ENCODE measurements at regions not wholly inside any gene's neighbourhood (a gene's known extent, or its start where the extent isn't known, plus 50 kb on each side); places are given as distances from the start of the nearest gene placed in this dataset.

DNA sequence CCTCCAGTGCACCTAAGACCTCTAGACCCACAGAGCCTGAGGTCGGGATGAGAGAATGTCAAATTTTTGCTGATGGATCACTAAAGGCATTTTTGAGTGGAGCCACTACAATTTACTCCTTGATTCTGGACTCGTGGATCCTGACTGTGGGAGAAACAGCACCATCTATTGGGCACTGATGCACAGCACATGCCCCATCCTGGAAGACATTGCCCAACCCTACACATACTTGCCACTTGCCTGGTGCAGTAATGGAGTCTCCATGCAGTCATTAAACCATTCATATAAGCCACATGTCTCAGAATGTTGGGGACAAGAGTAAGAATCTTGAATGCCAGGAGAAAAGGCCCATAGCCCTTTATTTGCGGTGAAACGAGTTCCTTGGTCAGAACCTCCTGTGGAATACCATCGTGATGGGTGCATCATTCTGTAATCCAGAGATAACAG is 103.9 kb downstream of the GGTLC2 start:
- H3K9me3 ChIP-seq (ENCODE audit: control insufficient read depth in 2 of 2, low read length in 2 of 2): no peaks in the 10 kb centered on the region
- peaks cover 12% of the 10 kb centered on the region for H3K4me1 ChIP-seq (ENCODE audit: control insufficient read depth, insufficient read depth, low read length, poor library complexity, severe bottlenecking)
- H3K36me3 Mint-ChIP-seq: no peaks in the 10 kb centered on the region
- no peak overlapping the region for H3K27ac ChIP-seq (ENCODE audit: insufficient read depth, low read length, poor library complexity, severe bottlenecking)
- peaks cover 0 to 40% (median 12%) of the 10 kb centered on the region in 4 donors for H3K4me1 Mint-ChIP-seq
- H3K27me3 ChIP-seq (ENCODE audit: control insufficient read depth, insufficient read depth, low read length): no peaks in the 10 kb centered on the region
- H3K9me3 Mint-ChIP-seq: no peaks in the 10 kb centered on the region
- H3K4me3 Mint-ChIP-seq: no peak overlapping the region
- peak overlapping the region; percentile 8 to 74 (median 27) for H3K27ac Mint-ChIP-seq
- DNase-seq (peak in 2 of 3 donors; percentile 24 to 51), ATAC-seq (ENCODE audit: low read depth in 2 of 2) (peak in 1 of 2 donors; percentile 41)
- no peak overlapping the region for H3K4me3 ChIP-seq (ENCODE audit: low read depth, low read length)
- H3K27me3 Mint-ChIP-seq: peaks cover 17% of the 10 kb centered on the region
- no peaks in the 10 kb centered on the region for H3K36me3 ChIP-seq (ENCODE audit: control insufficient read depth, insufficient read depth, low read length)

DNA sequence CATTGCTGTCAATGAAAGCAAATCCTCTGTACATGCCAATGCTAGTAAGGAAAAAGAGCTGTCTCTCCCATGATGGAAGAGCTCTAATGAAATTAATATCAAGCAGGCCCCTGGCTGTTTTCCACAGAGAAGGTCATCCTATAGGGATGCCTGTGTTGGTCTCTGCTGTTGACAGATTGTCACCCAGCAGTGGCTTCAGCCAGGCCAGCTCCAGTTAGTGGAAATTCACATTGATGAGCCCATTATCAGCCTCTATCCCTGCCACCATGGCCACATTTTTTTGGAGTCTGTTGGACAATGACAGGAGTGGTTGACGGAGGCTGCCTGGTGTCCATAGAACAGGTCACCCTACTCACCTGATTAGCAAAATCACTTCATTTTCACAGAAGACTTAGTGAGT is 104.3 kb downstream of the GGTLC2 start:
- Histone ChIP-seq H3K27me3 (ENCODE audit: control insufficient read depth, insufficient read depth, low read length) (no peaks in the 10 kb centered on the region), H3K4me3 (ENCODE audit: low read depth, low read length) (no peak overlapping the region), H3K27ac (ENCODE audit: insufficient read depth, low read length, poor library complexity, severe bottlenecking) (no peak overlapping the region), H3K9me3 (ENCODE audit: control insufficient read depth in 2 of 2, low read length in 2 of 2) (no peaks in the 10 kb centered on the region), H3K4me1 (ENCODE audit: control insufficient read depth, insufficient read depth, low read length, poor library complexity, severe bottlenecking) (peaks cover 17% of the 10 kb centered on the region), H3K36me3 (ENCODE audit: control insufficient read depth, insufficient read depth, low read length) (no peaks in the 10 kb centered on the region)
- DNase-seq (no peak), ATAC-seq (ENCODE audit: low read depth in 2 of 2) (no peak)
- H3K4me1 Mint-ChIP-seq: peaks cover 0 to 45% (median 15%) of the 10 kb centered on the region in 4 donors
- H3K36me3 Mint-ChIP-seq: no peaks in the 10 kb centered on the region
- H3K27me3 Mint-ChIP-seq: peaks cover 12% of the 10 kb centered on the region
- H3K9me3 Mint-ChIP-seq: no peaks in the 10 kb centered on the region
- peak overlapping the region in 1 of 3 donors; percentile 74 for H3K27ac Mint-ChIP-seq
- H3K4me3 Mint-ChIP-seq: no peak overlapping the region

DNA sequence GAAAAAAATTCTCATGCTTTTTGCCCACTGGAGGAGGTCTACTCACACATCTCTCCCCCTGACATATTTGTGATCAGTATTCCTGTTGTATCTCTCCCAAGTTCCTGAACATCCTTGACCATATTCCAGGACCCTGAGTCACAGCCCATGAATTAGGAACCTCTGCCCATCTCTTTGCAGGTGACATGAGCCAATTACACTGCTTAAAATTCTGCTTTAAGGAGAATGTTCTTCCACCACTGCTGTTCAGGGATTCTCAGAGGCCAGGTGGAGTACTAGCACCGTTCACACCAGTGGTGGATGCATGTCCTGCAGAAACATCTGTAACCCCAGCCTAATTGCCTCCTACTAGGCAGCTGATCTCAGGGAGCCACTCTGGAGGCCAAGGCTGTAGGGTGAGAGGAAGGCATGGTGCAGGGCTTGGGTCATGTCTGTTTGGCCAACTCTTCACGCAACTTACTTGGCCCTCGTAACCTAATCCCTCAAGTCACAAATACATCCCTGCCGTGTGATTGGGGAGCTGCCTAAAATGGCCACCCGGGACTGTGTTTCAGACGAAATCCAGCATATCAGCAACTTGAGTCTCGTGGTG is 104.8 kb downstream of the GGTLC2 start:
- Mint-ChIP-seq H3K4me1 (peaks cover 0 to 50% (median 18%) of the 10 kb centered on the region in 4 donors), H3K36me3 (no peaks in the 10 kb centered on the region), H3K27ac (peak overlapping the region in 1 of 3 donors; percentile 20)

DNA sequence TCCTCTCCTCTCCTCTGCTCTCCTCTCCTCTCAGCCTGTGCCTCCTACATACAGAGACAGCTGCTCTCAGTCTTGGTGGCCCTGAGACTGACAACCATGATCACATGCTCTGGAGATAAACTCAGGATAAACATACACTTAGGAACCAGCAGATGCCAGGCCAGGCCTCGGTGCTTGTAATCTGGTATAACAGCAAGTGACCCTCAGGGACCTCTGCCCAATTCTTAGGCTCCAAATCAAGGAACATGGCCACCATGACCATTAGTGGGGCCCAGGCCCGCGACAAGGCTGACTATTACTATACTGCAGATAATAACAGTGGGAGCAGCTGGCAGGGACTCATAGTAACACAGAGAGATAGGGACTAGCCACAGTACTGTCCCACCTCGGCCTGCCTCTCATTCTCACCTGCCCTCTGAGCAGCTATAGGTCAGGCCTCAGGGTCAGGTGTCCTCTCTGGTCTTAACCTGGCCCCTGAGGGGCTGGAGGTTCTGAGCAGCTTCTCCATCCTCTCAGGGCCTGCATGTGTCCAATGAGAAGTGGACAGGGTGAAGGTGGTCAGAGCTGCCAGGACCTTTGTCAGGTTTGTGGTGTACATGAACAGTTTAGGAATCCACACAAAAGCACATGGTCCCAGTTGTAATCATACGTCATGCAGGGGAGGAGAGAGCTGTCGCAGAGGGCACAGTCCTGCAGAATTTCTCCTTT is 106.1 kb downstream of the GGTLC2 start:
- no peaks in the 10 kb centered on the region for H3K27me3 ChIP-seq (ENCODE audit: control insufficient read depth, insufficient read depth, low read length)
- H3K9me3 Mint-ChIP-seq: no peaks in the 10 kb centered on the region
- DNase-seq: no peak
- H3K27ac Mint-ChIP-seq: peak overlapping the region in 1 of 3 donors; percentile 89
- no peaks in the 10 kb centered on the region for H3K36me3 Mint-ChIP-seq
- H3K9me3 ChIP-seq (ENCODE audit: control insufficient read depth in 2 of 2, low read length in 2 of 2): no peaks in the 10 kb centered on the region
- no peaks in the 10 kb centered on the region for H3K36me3 ChIP-seq (ENCODE audit: control insufficient read depth, insufficient read depth, low read length)
- peaks cover 0 to 53% (median 22%) of the 10 kb centered on the region in 4 donors for H3K4me1 Mint-ChIP-seq
- H3K4me1 ChIP-seq (ENCODE audit: control insufficient read depth, insufficient read depth, low read length, poor library complexity, severe bottlenecking): peaks cover 25% of the 10 kb centered on the region
- H3K4me3 Mint-ChIP-seq: no peak overlapping the region
- no peak for ATAC-seq (ENCODE audit: low read depth in 2 of 2)
- no peak overlapping the region for H3K4me3 ChIP-seq (ENCODE audit: low read depth, low read length)
- no peak overlapping the region for H3K27ac ChIP-seq (ENCODE audit: insufficient read depth, low read length, poor library complexity, severe bottlenecking)
- H3K27me3 Mint-ChIP-seq: peaks cover 5% of the 10 kb centered on the region

More for the DNA sequence above, 104.8 kb downstream of the GGTLC2 start:
- no peak overlapping the region for H3K4me3 Mint-ChIP-seq
- Histone ChIP-seq H3K9me3 (ENCODE audit: control insufficient read depth in 2 of 2, low read length in 2 of 2) (no peaks in the 10 kb centered on the region), H3K4me3 (ENCODE audit: low read depth, low read length) (no peak overlapping the region), H3K36me3 (ENCODE audit: control insufficient read depth, insufficient read depth, low read length) (no peaks in the 10 kb centered on the region), H3K4me1 (ENCODE audit: control insufficient read depth, insufficient read depth, low read length, poor library complexity, severe bottlenecking) (peaks cover 22% of the 10 kb centered on the region), H3K27me3 (ENCODE audit: control insufficient read depth, insufficient read depth, low read length) (no peaks in the 10 kb centered on the region), H3K27ac (ENCODE audit: insufficient read depth, low read length, poor library complexity, severe bottlenecking) (no peak overlapping the region)
- DNase-seq (no peak), ATAC-seq (ENCODE audit: low read depth in 2 of 2) (no peak)
- H3K27me3 Mint-ChIP-seq: peaks cover 7% of the 10 kb centered on the region
- H3K9me3 Mint-ChIP-seq: no peaks in the 10 kb centered on the region

DNA sequence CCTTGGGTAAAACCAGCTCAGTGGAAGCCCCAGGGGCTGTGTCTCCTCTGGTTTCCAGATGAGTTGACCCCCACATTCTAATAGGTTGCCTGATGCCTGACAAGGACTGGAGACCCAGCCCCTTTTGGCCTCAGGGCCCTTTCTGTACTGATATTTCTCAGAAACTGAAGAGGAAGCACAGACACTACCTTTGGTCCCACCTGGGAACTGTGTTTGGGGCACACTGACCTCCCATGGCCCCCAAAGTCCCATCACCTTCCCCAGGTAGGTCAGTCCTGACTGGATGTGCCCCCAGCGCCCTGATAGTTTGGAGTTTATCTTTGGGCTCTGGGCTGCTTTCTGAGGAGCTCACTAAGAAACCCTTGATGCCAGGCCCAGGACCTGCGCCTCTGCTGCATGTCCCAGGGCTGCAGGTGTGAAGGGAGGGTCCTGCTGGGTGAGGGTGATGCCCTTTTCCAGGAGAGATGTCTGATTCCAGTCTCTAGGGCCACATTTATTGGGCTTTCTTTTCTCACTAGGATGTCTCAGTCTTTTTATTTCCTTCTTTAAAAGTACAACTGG is 106.7 kb downstream of the GGTLC2 start:
- Mint-ChIP-seq H3K27me3 (peaks cover 5% of the 10 kb centered on the region), H3K36me3 (no peaks in the 10 kb centered on the region), H3K4me1 (peaks cover 0 to 57% (median 26%) of the 10 kb centered on the region in 4 donors), H3K4me3 (no peak overlapping the region), H3K9me3 (no peaks in the 10 kb centered on the region), H3K27ac (peak overlapping the region in 2 of 3 donors; percentile 9 to 20)
- Histone ChIP-seq H3K27ac (ENCODE audit: insufficient read depth, low read length, poor library complexity, severe bottlenecking) (no peak overlapping the region), H3K9me3 (ENCODE audit: control insufficient read depth in 2 of 2, low read length in 2 of 2) (no peaks in the 10 kb centered on the region), H3K4me1 (ENCODE audit: control insufficient read depth, insufficient read depth, low read length, poor library complexity, severe bottlenecking) (peaks cover 32% of the 10 kb centered on the region), H3K27me3 (ENCODE audit: control insufficient read depth, insufficient read depth, low read length) (no peaks in the 10 kb centered on the region), H3K36me3 (ENCODE audit: control insufficient read depth, insufficient read depth, low read length) (no peaks in the 10 kb centered on the region), H3K4me3 (ENCODE audit: low read depth, low read length) (no peak overlapping the region)
- DNase-seq (no peak), ATAC-seq (ENCODE audit: low read depth in 2 of 2) (no peak)

DNA sequence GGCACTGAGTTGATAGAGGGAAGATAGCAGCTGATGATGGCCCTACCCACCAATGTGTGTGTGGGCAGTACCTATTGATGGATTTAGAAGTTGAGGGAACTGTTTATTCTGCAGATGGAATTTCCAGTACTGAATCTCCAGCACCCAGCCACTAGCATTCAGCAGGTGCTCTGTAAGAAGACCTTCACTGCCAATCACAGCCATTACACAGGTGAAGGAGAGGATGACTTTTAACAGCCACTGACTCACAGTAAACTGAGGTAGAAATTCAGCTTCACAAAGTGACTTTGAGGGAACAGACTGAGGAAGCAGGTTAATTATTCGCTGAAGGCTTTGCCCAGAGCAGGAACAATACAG is 107.8 kb downstream of the GGTLC2 start:
- H3K36me3 Mint-ChIP-seq: no peaks in the 10 kb centered on the region
- Histone ChIP-seq H3K9me3 (ENCODE audit: control insufficient read depth in 2 of 2, low read length in 2 of 2) (no peaks in the 10 kb centered on the region), H3K27me3 (ENCODE audit: control insufficient read depth, insufficient read depth, low read length) (no peaks in the 10 kb centered on the region), H3K4me3 (ENCODE audit: low read depth, low read length) (no peak overlapping the region), H3K36me3 (ENCODE audit: control insufficient read depth, insufficient read depth, low read length) (no peaks in the 10 kb centered on the region), H3K4me1 (ENCODE audit: control insufficient read depth, insufficient read depth, low read length, poor library complexity, severe bottlenecking) (peaks cover 41% of the 10 kb centered on the region), H3K27ac (ENCODE audit: insufficient read depth, low read length, poor library complexity, severe bottlenecking) (no peak overlapping the region)
- H3K4me3 Mint-ChIP-seq: no peak overlapping the region
- DNase-seq: no peak
- peaks cover 0 to 62% (median 33%) of the 10 kb centered on the region in 4 donors for H3K4me1 Mint-ChIP-seq
- no peaks in the 10 kb centered on the region for H3K9me3 Mint-ChIP-seq
- ATAC-seq (ENCODE audit: low read depth in 2 of 2): no peak
- H3K27me3 Mint-ChIP-seq: peaks cover 5% of the 10 kb centered on the region
- peak overlapping the region; percentile 44 to 94 (median 94) for H3K27ac Mint-ChIP-seq

DNA sequence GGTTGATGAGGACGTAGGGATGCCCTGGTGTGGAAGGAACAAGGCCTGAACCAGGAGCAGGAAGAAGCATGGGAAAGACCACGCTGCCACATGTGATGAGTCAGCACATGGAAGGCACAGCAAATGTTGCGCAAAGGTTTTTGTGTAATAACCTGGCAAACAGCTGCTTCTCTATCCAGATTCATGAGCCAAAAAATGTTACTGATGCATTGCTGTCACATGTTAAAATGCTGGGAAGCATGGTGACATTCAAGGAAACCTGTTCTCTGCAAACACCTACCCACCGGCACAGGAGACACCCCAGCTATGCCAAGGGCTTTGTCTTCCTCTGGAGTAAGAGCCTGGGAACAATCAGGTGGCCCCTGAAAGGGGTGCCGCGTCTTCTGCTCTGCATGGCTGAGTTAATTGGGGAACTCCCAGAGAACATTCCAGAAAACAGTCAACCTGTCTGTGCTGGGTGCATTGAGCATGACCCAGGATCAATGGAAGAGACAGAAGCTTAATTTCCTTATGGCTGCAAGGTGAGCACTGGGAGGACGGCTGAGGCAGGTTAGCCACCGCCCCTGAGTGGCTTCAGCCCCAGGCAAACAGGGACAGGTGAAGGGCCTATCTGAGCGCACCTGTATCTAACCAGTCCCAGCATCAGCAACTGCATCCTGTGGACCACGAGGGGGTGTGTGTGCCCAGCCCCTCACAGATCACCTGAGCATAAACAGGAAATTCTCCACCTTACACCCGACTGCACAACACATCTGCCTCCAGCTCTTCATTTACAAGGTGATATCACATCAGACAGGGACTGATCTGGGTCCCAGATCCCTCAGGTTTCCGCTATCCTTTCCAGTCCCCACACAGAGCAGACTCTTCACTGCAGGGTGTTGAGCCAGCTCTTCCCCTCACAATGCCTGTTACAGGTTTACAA is 108.4 kb downstream of the GGTLC2 start:
- no peaks in the 10 kb centered on the region for H3K9me3 ChIP-seq (ENCODE audit: control insufficient read depth in 2 of 2, low read length in 2 of 2)
- H3K4me1 ChIP-seq (ENCODE audit: control insufficient read depth, insufficient read depth, low read length, poor library complexity, severe bottlenecking): peaks cover 44% of the 10 kb centered on the region
- Mint-ChIP-seq H3K27ac (peak overlapping the region; percentile 94 to 98 (median 94)), H3K4me3 (peak overlapping the region in 3 of 4 donors; percentile 2 to 81 (median 26)), H3K4me1 (peaks cover 0 to 59% (median 36%) of the 10 kb centered on the region in 4 donors), H3K9me3 (no peaks in the 10 kb centered on the region), H3K27me3 (peaks cover 5% of the 10 kb centered on the region), H3K36me3 (no peaks in the 10 kb centered on the region)
- H3K4me3 ChIP-seq (ENCODE audit: low read depth, low read length): peak overlapping the region; percentile 70
- peak; percentile 81 to 89 for ATAC-seq (ENCODE audit: low read depth in 2 of 2)
- H3K27me3 ChIP-seq (ENCODE audit: control insufficient read depth, insufficient read depth, low read length): no peaks in the 10 kb centered on the region
- no peaks in the 10 kb centered on the region for H3K36me3 ChIP-seq (ENCODE audit: control insufficient read depth, insufficient read depth, low read length)
- peak overlapping the region; percentile 64 for H3K27ac ChIP-seq (ENCODE audit: insufficient read depth, low read length, poor library complexity, severe bottlenecking)
- DNase-seq: peak; percentile 8 to 67 (median 50)

Measured in CD4-positive, CD25-positive, alpha-beta regulatory T cell (primary cell).